Stomach (tissue), 4 donors: ENCODE measurements at regions not wholly inside any gene's neighbourhood (a gene's known extent, or its start where the extent isn't known, plus 50 kb on each side); places are given as distances from the start of the nearest gene placed in this dataset.

Experiments used
- CTCF ChIP-seq, 7 experiments: fragments of 450-650 bp in 4 of 7; fragments of 200-600 bp in 3 of 7; sonication (generic) in 3 of 7; IDR thresholded peaks; one replicate each; pipeline ENCODE4 v1.5.1; 2016 to 2019; ENCODE audit warnings: antibody characterized with exemption in 7 of 7, control low read depth in 2 of 7, mild to moderate bottlenecking in 1 of 7
- EP300 ChIP-seq: sonication (generic); formaldehyde crosslinking; IDR thresholded peaks from one replicate; pipeline ENCODE4 v1.6.1; 2017; ENCODE audit warnings: antibody characterized with exemption

GRCh38 chr10:5274795-5275194 lies 78.2 kb downstream of the AKR1C4 start:
- no peak for TF ChIP-seq CTCF (IDR thresholded peaks at IDR 0.05)
- no peak for TF ChIP-seq EP300
